Kidney (tissue), 13 donors: ENCODE measurements at regions not wholly inside any gene's neighbourhood (a gene's known extent, or its start where the extent isn't known, plus 50 kb on each side); places are given as distances from the start of the nearest gene placed in this dataset.

ENCODE experiments used
- DNase-seq, 5 donors: peaks; one replicate each; pipeline ENCODE4 v3.0.0-alpha.2; 2013 to 2020
- FAIRE-seq: peaks from 2 replicates; lab custom pipeline; 2012; peaks lifted over from hg19 to GRCh38; lab: Jason Lieb, UNC
- H3K27ac ChIP-seq, 2 donors: one replicate each; pipeline ENCODE4 v1.7.0; 2013; ENCODE audit warnings: low read depth in 2 of 2, low read length in 2 of 2, inconsistent platforms in 1 of 2
- H3K27me3 ChIP-seq: one replicate; pipeline ENCODE4 v1.7.1; 2013; ENCODE audit warnings: low read length, inconsistent platforms; ENCODE audit not compliant: control insufficient read depth, insufficient read depth
- H3K36me3 ChIP-seq, 3 donors: one replicate each; pipeline versions ENCODE4 v1.7.0 to v1.7.1; 2013; ENCODE audit warnings: low read length in 3 of 3, control low read depth in 1 of 3, inconsistent platforms in 1 of 3; ENCODE audit not compliant: insufficient read depth in 3 of 3, control insufficient read depth in 2 of 3
- H3K4me1 ChIP-seq, 3 donors: one replicate each; pipeline versions ENCODE4 v1.7.0 to v1.7.1; 2013; ENCODE audit warnings: low read length in 3 of 3, inconsistent platforms in 1 of 3, low read depth in 1 of 3; ENCODE audit not compliant: control insufficient read depth in 2 of 3, insufficient read depth in 2 of 3
- H3K4me3 ChIP-seq, 3 donors: one replicate each; pipeline versions ENCODE4 v1.7.0 to v1.8.1; 2013; ENCODE audit warnings: low read length in 3 of 3, control low read depth in 1 of 3, inconsistent platforms in 1 of 3
- H3K9ac ChIP-seq, 3 donors: one replicate each; pipeline versions ENCODE4 v1.7.0 to v1.7.1; 2013; ENCODE audit warnings: low read length in 3 of 3, control low read depth in 1 of 3, inconsistent platforms in 1 of 3
- H3K9me3 ChIP-seq, 3 donors: one replicate each; pipeline versions ENCODE4 v1.7.0 to v1.7.1; 2013; ENCODE audit warnings: low read length in 3 of 3, control low read depth in 1 of 3, inconsistent platforms in 1 of 3; ENCODE audit not compliant: control insufficient read depth in 2 of 3, insufficient read depth in 1 of 3
- CTCF ChIP-seq: IDR thresholded peaks from 3 replicates; pipeline ENCODE4 v1.5.1; 2012; ENCODE audit warnings: mild to moderate bottlenecking, moderate library complexity, borderline replicate concordance; ENCODE audit not compliant: insufficient read depth; ENCODE audit errors: extremely low read depth
- intact Hi-C: fragments of 100-400 bp; cut with DNase I; formaldehyde crosslinking; loops from one replicate; pipeline ENCODE4 v1.11.1; 2022
- donor health status: control.
- donor health status: control.
- donor health status: control.
- donor health status: control.
- donor health status: control.
- donor health status: DM: yes; HTN: yes; CAD: no.
- donor health status: Normal renal cell carcinoma (clear cell type).

- no peak for DNase-seq
- Histone ChIP-seq H3K4me1 (no peaks in the 10 kb centered on the region), H3K27ac (no peak overlapping the region), H3K27me3 (no peaks in the 10 kb centered on the region), H3K36me3 (no peaks in the 10 kb centered on the region), H3K4me3 (no peak overlapping the region), H3K9me3 (peaks cover 0 to 2% (median 0%) of the 10 kb centered on the region in 3 donors), H3K9ac (no peak overlapping the region)
- FAIRE-seq, result no peak
- no peak for TF ChIP-seq CTCF
- intact Hi-C loops, result no loop called here
Observed at GRCh38 chr2:2422621-2423020, 91.5 kb upstream of the MYT1L start.

GRCh38 chr2:2413525-2413924 is 82.5 kb upstream of the MYT1L start:
- Histone ChIP-seq H3K4me3 (no peak overlapping the region), H3K27me3 (no peaks in the 10 kb centered on the region), H3K4me1 (no peaks in the 10 kb centered on the region), H3K36me3 (no peaks in the 10 kb centered on the region), H3K9ac (no peak overlapping the region), H3K9me3 (no peaks in the 10 kb centered on the region), H3K27ac (no peak overlapping the region)
- no peak for FAIRE-seq
- TF ChIP-seq CTCF, result no peak
- intact Hi-C loops, result no loop called here
- no peak for DNase-seq

- no peak overlapping the region for H3K9ac ChIP-seq
- intact Hi-C loops, result no loop called here
- H3K4me1 ChIP-seq, result no peaks in the 10 kb centered on the region
- FAIRE-seq (no peak), DNase-seq (no peak)
- no peak overlapping the region for H3K4me3 ChIP-seq
- peaks cover 0 to 5% (median 0%) of the 10 kb centered on the region in 3 donors for H3K9me3 ChIP-seq
- no peak for TF ChIP-seq CTCF
- H3K27me3 ChIP-seq, result no peaks in the 10 kb centered on the region
- no peaks in the 10 kb centered on the region for H3K36me3 ChIP-seq
- H3K27ac ChIP-seq, result no peak overlapping the region
Observed at GRCh38 chr2:2410987-2411386, 79.9 kb upstream of the MYT1L start.

- Histone ChIP-seq H3K9ac (no peak overlapping the region), H3K4me1 (no peaks in the 10 kb centered on the region), H3K27ac (no peak overlapping the region), H3K36me3 (no peaks in the 10 kb centered on the region), H3K27me3 (no peaks in the 10 kb centered on the region), H3K4me3 (no peak overlapping the region), H3K9me3 (peaks cover 0 to 5% (median 0%) of the 10 kb centered on the region in 3 donors)
- FAIRE-seq (no peak), DNase-seq (no peak)
- intact Hi-C loops, result no loop called here
- no peak for TF ChIP-seq CTCF
Observed at GRCh38 chr2:2409481-2409880, 78.4 kb upstream of the MYT1L start.
